DOHH2 (cell line): ENCODE measurements at regions not wholly inside any gene's neighbourhood (a gene's known extent, or its start where the extent isn't known, plus 50 kb on each side); places are given as distances from the start of the nearest gene placed in this dataset.

ENCODE experiments used
- H3F3A ChIP-seq: fragments of 200-600 bp; sonication (generic), shearing (Covaris generic); 2 replicates; pipeline ENCODE4 v1.6.0; 2016; ENCODE audit warnings: antibody characterized with exemption, mild to moderate bottlenecking; ENCODE audit not compliant: control insufficient read depth, insufficient read depth
- H3K27ac ChIP-seq: fragments of 200-600 bp; sonication (generic); 2 replicates; pipeline ENCODE4 v1.5.1; 2014; ENCODE audit warnings: low read depth, mild to moderate bottlenecking, low read length, moderate library complexity
- H3K27me3 ChIP-seq: fragments of 200-600 bp; sonication (generic); 2 replicates; pipeline ENCODE4 v1.6.1; 2014; ENCODE audit warnings: mild to moderate bottlenecking, low read length, mixed read lengths; ENCODE audit not compliant: control insufficient read depth
- H3K36me3 ChIP-seq: fragments of 200-600 bp; sonication (generic); 2 replicates; pipeline ENCODE4 v1.6.1; 2014; ENCODE audit warnings: mild to moderate bottlenecking, low read length, moderate library complexity, mixed read lengths; ENCODE audit not compliant: control insufficient read depth
- H3K4me1 ChIP-seq: fragments of 200-600 bp; sonication (generic); 2 replicates; pipeline ENCODE4 v1.6.1; 2014; ENCODE audit warnings: mild to moderate bottlenecking, low read length, mixed read lengths; ENCODE audit not compliant: control insufficient read depth
- H3K4me2 ChIP-seq: fragments of 200-600 bp; sonication (generic); 2 replicates; pipeline ENCODE4 v1.6.0; 2014; ENCODE audit warnings: mild to moderate bottlenecking, low read length, moderate library complexity
- H3K4me3 ChIP-seq: fragments of 200-600 bp; sonication (generic); 2 replicates; pipeline ENCODE4 v1.5.1; 2014; ENCODE audit warnings: mild to moderate bottlenecking, low read length, mixed read lengths
- H3K79me2 ChIP-seq: fragments of 200-600 bp; sonication (generic); 2 replicates; pipeline ENCODE4 v1.6.1; 2014; ENCODE audit warnings: mild to moderate bottlenecking, low read length, mixed read lengths; ENCODE audit not compliant: control insufficient read depth
- H3K9me2 ChIP-seq: fragments of 200-600 bp; sonication (generic); replicated peaks from 2 replicates; pipeline ENCODE4 v1.6.1; 2014; ENCODE audit warnings: mild to moderate bottlenecking, low read length, mixed read lengths; ENCODE audit not compliant: control insufficient read depth
- H3K9me3 ChIP-seq: fragments of 200-600 bp; sonication (generic); 2 replicates; pipeline ENCODE4 v1.6.1; 2014; ENCODE audit warnings: antibody characterized with exemption, low read length, mixed read lengths; ENCODE audit not compliant: control insufficient read depth, insufficient read depth
- H4K20me1 ChIP-seq: fragments of 200-600 bp; sonication (generic); 2 replicates; pipeline ENCODE4 v1.6.0; 2014; ENCODE audit warnings: low read depth, mild to moderate bottlenecking, antibody characterized with exemption, low read length, moderate library complexity; ENCODE audit not compliant: control insufficient read depth, insufficient read depth
- CTCF ChIP-seq: fragments of 200-600 bp; sonication (generic); IDR thresholded peaks from one replicate; pipeline ENCODE4 v1.5.1; 2014; ENCODE audit warnings: antibody characterized with exemption, mild to moderate bottlenecking, low read depth, low read length; ENCODE audit not compliant: poor library complexity, severe bottlenecking
- EZH2phosphoT487 ChIP-seq: fragments of 200-600 bp; sonication (generic); IDR thresholded peaks from 2 replicates; pipeline ENCODE4 v1.6.1; 2017; ENCODE audit warnings: borderline replicate concordance, mild to moderate bottlenecking, antibody characterized with exemption, low read length, moderate library complexity, mixed read lengths

- TF ChIP-seq CTCF (no peak), EZH2phosphoT487 (no peak)
- H3K9me2 ChIP-seq, result no peaks in the 10 kb centered on the region
- H3K27me3 ChIP-seq, result no peaks in the 10 kb centered on the region
- no peaks in the 10 kb centered on the region for H3F3A ChIP-seq
- no peaks in the 10 kb centered on the region for H4K20me1 ChIP-seq
- H3K4me1 ChIP-seq, result peaks cover 61% of the 10 kb centered on the region
- H3K36me3 ChIP-seq, result no peaks in the 10 kb centered on the region
- no peaks in the 10 kb centered on the region for H3K9me3 ChIP-seq
- no peaks in the 10 kb centered on the region for H3K79me2 ChIP-seq
- H3K4me2 ChIP-seq, result no peak overlapping the region
- no peak overlapping the region for H3K27ac ChIP-seq
- H3K4me3 ChIP-seq, result no peak overlapping the region
These were observed 93.9 kb upstream of the KCNA3 start for GRCh38 chr1:110768605-110769004.

GRCh38 chr1:110766336-110766647, 91.6 kb upstream of the KCNA3 start:
- H3K27me3 ChIP-seq, result no peaks in the 10 kb centered on the region
- H4K20me1 ChIP-seq, result no peaks in the 10 kb centered on the region
- no peak overlapping the region for H3K4me2 ChIP-seq
- H3K4me3 ChIP-seq, result no peak overlapping the region
- H3K4me1 ChIP-seq, result peaks cover 38% of the 10 kb centered on the region
- TF ChIP-seq CTCF, result no peak
- TF ChIP-seq EZH2phosphoT487, result no peak
- no peak overlapping the region for H3K27ac ChIP-seq
- no peaks in the 10 kb centered on the region for H3K36me3 ChIP-seq
- H3K9me3 ChIP-seq, result no peaks in the 10 kb centered on the region
- H3K9me2 ChIP-seq, result no peaks in the 10 kb centered on the region
- no peaks in the 10 kb centered on the region for H3F3A ChIP-seq
- H3K79me2 ChIP-seq, result no peaks in the 10 kb centered on the region

- H3K9me2 ChIP-seq, result no peaks in the 10 kb centered on the region
- no peaks in the 10 kb centered on the region for H3K9me3 ChIP-seq
- no peaks in the 10 kb centered on the region for H3F3A ChIP-seq
- no peaks in the 10 kb centered on the region for H4K20me1 ChIP-seq
- H3K79me2 ChIP-seq, result no peaks in the 10 kb centered on the region
- H3K27ac ChIP-seq, result no peak overlapping the region
- no peaks in the 10 kb centered on the region for H3K36me3 ChIP-seq
- peaks cover 33% of the 10 kb centered on the region for H3K4me1 ChIP-seq
- H3K4me3 ChIP-seq, result peak overlapping the region; percentile 3; the same call in 1 of the 2 replicates
- H3K4me2 ChIP-seq, result peak overlapping the region; percentile 36
- TF ChIP-seq CTCF, result peak; percentile 83
- no peak for TF ChIP-seq EZH2phosphoT487
- H3K27me3 ChIP-seq, result no peaks in the 10 kb centered on the region
These were observed 91.0 kb upstream of the KCNA3 start for GRCh38 chr1:110765640-110766335.
